Hypothalamus (tissue), 51 donors: ENCODE measurements at regions not wholly inside any gene's neighbourhood (a gene's known extent, or its start where the extent isn't known, plus 50 kb on each side); places are given as distances from the start of the nearest gene placed in this dataset.

Experiments
- DNase-seq, 51 donors: peaks; one replicate each; lab custom pipeline; 2025; lab: John Stamatoyannopoulos, UW

GRCh38 chr14:73800970-73801515 is 50.6 kb upstream of the PTGR2 start:
- no peak for DNase-seq

DNA sequence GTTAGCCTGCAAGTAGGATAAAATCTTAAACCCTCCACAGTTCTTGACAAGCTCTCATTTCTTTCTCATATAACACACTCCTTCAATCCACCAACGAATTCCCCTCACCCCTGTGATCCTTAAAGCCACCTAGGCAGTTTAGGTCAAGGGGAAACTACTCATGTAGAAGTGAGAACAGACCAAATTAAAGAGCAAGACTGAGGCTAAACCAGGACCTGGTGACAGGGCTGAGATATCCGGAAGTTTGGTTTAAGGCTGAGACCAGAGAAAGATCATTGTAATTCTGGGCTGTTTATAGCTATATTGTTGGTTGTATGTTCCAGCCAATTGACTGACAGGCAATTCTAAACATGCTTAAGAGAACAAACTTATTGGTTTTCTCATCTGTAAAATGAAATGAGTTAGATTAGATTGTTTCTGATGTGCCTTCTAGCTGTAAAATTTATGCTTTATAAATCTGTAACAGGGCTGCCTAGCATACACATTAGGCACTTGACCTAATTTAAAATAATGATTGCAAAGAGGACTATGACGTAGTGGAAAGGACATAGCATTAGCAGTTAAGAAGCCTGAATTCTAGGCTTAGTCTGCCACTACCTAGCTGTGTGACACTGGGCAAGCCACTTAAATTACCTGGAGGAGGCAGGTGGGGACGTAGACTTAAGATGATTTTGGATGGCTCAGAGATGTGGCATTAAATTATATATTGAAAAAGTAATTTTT is 53.9 kb upstream of the PTGR2 start:
- no peak for DNase-seq

DNA sequence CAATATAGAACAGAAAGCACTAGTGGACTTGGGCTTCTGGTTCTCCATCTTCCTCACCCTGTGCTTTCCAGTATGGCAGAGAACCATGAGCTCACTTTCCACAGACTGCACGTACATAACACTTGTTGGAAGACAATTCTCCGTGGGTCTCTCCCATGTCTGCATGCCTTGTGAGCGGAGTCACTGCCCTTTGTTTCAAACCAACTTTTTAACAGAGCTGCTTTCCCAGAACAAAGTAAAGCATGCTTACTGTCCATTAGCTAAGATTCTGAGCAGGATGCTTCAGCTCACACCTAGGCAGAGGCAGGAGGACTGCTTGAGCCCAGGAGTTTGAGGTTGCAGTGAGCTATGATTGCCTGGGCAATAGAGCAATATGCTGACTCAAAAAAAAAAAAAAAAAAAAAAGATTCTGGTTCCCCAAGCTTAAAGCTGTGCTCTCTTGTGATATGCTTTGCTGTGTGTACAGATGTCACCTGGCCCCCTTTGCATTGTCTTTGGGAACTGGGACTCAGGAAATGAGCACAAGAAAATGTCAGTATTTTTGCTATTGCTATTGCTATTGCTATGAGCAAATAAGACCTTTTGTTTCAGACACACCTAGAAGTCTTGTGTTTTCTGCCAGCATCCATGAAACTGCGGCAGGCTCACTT is 54.6 kb upstream of the PTGR2 start:
- DNase-seq: no peak

DNA sequence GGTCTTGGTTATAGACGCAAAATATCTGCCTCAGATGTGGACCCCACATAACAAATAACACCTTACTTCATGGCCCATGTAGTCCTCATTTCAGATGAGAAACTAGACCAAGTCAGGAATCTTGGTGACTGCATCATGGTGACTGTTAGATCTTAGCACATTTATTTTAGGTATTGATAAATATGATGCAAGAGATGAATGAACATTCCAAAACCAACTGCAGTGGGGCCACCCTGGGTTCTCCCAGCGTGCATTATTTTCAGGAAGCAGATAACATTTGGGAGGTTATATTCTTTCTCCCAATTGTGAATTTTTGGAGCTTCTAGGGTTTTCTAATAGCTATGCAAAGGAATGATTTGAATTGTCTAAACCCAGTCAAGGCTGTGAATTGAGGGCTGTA is 55.2 kb upstream of the PTGR2 start:
- DNase-seq: no peak

GRCh38 chr14:73795974-73796373 is 55.7 kb upstream of the PTGR2 start:
- DNase-seq: no peak

DNA sequence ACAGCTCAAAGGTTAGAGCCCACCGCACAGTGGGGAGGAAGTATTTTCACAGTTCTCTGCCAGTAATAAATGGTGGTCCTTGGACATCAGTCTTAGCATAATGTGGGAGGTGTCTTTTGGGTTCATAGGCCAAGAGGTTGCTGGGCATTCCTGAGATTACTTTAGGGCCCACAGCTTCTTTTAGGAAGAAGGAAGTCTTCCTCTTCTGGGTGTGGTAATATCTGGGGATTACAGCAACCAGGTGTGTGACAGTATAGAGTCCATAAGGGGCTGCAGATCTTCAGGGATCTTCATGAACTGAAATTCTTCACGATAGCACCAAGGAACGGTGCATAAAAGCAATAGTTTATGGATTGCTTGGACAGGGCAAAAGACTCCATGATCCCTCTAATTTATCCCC is 56.2 kb upstream of the PTGR2 start:
- no peak for DNase-seq

GRCh38 chr14:73794146-73794545 is 57.5 kb upstream of the PTGR2 start:
- no peak for DNase-seq

DNA sequence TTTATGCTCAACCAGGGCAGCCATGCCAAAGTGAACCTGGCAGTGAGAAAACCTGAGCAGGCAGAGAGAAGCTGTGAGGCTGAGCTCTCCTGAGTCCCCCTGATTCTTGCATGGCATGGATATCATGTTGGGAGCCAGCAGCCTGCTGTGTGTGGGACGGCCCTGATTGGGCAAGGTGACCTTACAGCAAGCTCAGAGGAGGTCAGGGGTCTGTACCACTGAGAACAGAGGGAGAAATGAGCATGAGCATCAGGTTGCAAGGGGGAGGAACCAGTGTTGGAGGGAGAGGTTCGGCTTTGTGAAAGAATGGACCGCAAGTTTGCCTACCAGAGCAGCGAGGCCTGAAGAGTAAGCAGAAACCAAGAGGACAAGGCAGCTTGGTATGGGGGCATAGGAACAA is 59.1 kb upstream of the PTGR2 start:
- no peak for DNase-seq

- peak in 40 of 51 donors; percentile 22 to 88 (median 60) for DNase-seq
These were observed 61.5 kb upstream of the PTGR2 start for GRCh38 chr14:73789989-73790581.

DNA sequence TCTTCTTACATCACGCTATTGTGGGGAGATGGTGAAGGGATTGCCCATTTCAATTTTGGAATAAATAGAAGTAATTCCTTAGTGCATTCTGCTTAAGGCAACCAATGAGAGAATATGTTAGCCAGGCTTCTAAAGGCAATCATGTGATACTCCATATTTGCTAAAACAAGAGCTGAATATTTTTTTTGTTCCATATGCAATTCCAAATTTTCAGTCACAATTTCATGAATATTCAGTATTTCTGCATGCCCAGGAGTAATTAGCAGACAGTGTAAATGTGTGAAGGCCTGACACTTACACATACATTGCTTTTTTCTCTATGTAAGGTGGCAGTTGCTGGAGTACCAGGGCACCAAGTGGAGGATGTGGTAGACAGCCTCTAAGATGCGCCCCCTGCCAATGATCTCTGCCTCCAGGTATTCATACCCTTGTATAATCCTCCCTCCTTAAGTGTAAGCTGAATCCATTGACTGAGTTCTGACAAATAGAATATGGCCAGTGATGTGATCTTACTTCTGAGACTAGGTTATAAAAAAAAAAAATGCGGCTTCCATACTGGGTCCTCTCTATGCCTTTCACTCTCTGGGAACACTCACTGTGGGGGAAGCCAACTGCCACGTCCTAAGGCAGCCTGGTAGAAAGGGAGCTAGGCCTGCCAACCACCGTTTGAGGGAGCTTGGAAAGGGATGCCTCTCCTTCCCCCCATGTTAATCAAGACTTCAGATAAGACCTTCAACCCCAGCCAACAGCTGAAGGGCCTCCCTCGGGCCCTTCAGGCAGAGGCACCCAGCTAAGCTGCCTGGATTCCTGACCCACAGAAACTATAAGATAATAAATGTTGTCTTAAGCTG is 62.7 kb upstream of the PTGR2 start:
- DNase-seq: peak in 1 of 51 donors; percentile 31

GRCh38 chr14:73788317-73788598 is 63.4 kb upstream of the PTGR2 start:
- peak in 1 of 51 donors; percentile 39 for DNase-seq

GRCh38 chr14:73787486-73788316 is 63.9 kb upstream of the PTGR2 start:
- DNase-seq: peak in 1 of 51 donors; percentile 64

- DNase-seq: peak in 43 of 51 donors; percentile 30 to 84 (median 60)
These were observed 64.8 kb upstream of the PTGR2 start for GRCh38 chr14:73786636-73787485.

DNA sequence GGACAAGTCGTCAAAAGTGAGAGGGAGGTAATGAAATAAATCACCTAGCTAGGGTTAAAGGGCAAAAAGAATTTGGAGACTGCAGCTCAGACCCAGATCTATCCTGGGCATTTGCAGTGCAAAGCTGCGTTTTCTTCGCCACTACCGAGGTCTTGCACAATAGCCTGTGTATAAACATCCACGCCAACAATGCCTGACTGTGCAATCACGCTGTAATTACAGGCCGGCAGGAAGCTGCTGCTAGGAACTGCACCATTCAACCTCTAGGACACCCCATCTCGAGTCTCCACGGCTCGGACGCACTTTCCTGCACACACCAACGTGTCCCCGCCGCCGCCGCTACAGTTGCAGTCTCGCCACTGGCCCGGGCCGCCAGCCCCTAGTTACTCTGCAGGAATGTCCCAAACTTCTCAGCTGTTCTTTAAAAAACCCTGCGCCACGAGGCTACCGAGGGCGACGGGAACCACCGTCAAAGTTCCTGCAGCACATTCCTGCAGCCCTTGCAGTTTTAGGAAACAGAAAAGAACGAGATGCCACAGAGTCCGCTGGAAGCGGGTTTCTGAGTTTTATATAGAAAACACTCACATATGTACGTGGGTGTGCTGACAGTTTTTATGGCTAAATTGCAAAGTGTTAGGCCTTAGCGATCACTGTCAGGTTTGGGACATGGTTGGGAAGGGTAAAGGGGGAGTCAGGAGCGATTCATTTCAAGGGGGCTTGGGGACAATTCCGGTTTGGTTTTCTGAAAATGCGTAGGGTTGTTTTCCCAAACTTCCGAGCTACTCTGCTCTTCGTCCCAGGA is 65.6 kb upstream of the PTGR2 start:
- peak in 43 of 51 donors; percentile 13 to 72 (median 38) for DNase-seq

GRCh38 chr14:73785336-73785833 is 66.2 kb upstream of the PTGR2 start:
- DNase-seq: peak in 2 of 51 donors; percentile 10 to 53

GRCh38 chr14:73784988-73785313 is 66.7 kb upstream of the PTGR2 start:
- no peak for DNase-seq

DNA sequence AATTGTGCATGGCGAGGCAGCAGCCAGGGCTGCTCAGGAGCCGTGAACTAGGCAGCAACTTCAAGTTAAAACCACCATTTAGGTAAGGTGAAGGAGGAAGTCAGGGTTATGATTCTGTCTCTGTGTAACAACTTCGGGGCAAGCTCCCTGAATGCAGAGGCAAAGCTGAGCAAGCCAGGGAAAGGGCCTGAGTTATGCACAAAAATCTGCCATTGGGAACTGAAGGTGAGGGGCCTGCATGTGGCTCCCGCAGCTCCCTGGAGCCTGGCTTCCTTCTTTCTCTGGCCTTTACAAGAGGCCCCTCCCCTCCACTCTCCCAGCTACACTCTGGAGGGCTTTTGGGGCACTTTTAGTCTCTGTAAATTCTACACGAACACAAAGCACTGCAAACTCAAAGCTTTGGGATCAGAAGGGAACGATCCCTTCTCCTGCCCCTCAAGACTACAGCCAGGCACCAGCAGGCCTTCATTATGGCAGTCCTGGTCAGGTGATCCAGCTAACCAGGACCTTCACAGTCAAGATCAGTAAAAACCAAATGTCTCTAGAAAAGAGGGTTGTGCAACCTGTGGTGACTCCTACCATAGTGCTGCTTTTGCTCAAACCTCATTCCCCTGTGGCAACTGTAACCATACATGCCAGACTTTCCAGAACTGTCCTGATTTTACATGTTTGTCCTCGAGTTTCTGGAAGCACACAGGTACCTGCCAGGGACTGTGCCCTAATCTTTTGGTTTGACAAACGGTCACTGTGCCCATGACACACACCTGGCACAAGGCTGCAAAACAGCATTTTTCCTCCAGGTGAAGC is 67.2 kb upstream of the PTGR2 start:
- DNase-seq: peak in 1 of 51 donors; percentile 11
